Activated naive CD4-positive, alpha-beta T cell treated with anti-CD3 and anti-CD28 coated beads, Interleukin-2, amount 50 U/mL, for 24 hours (primary cell): ENCODE measurements at regions not wholly inside any gene's neighbourhood (a gene's known extent, or its start where the extent isn't known, plus 50 kb on each side); places are given as distances from the start of the nearest gene placed in this dataset.
A peak's percentile ranks its signal among the peaks of the same experiment; 100 is the strongest.
"Not testable (repeated sequence)": the region's sequence is repeated elsewhere in the genome, so short reads cannot be mapped to it uniquely, and the experiment has no call there.

Source experiments
- H3K27ac Mint-ChIP-seq: one replicate; pipeline ENCODE4 v1.8.0; 2021; ENCODE audit warnings: mild to moderate bottlenecking, mixed read lengths
- H3K27me3 Mint-ChIP-seq: one replicate; pipeline ENCODE4 v1.8.0; 2021; ENCODE audit warnings: mixed read lengths
- H3K36me3 Mint-ChIP-seq: one replicate; pipeline ENCODE4 v1.8.0; 2021; ENCODE audit warnings: mixed read lengths
- H3K4me1 Mint-ChIP-seq: one replicate; pipeline ENCODE4 v1.8.0; 2021; ENCODE audit warnings: mixed read lengths
- H3K4me3 Mint-ChIP-seq: one replicate; pipeline ENCODE4 v1.8.0; 2021; ENCODE audit warnings: mild to moderate bottlenecking, mixed read lengths
- H3K9me3 Mint-ChIP-seq: one replicate; pipeline ENCODE4 v1.8.0; 2021; ENCODE audit warnings: mixed read lengths

DNA sequence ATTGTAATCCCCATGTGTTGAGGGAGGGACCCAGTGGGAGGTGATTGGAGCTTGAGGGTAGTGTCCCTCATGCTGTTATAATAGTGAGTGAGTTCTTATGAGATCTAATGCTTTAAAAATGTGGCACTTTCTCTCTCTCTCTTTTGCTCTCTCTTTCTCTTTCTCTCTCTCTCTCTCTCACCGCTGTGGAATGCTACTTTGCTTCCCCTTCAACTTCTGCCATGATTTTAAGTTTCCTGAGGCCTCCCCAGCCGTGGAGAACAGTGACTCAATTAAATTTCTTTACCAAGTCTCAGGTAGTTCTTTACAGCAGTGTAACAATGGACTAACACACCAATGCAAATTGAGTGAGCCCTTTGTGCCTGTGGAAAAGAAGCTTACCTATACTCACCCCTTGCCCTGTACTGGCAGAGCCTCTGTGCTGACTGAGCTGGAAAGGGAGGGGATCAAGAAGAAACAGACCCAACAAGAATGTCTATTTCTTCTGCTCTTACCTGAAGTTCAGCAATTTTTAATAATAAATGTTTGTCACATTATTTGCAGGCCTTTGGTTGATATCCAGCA is 642.5 kb upstream of the KCND2 start:
- Mint-ChIP-seq H3K36me3 (no peaks in the 10 kb centered on the region), H3K9me3 (no peaks in the 10 kb centered on the region), H3K27me3 (no peaks in the 10 kb centered on the region), H3K4me1 (no peaks in the 10 kb centered on the region), H3K4me3 (no peak overlapping the region), H3K27ac (no peak overlapping the region)

GRCh38 chr7:119633812-119634211 is 639.2 kb upstream of the KCND2 start:
- H3K27ac Mint-ChIP-seq = not testable (repeated sequence)

GRCh38 chr7:119640326-119640725 is 632.6 kb upstream of the KCND2 start:
- peaks cover 11% of the 10 kb centered on the region for H3K9me3 Mint-ChIP-seq
- H3K4me1 Mint-ChIP-seq = no peaks in the 10 kb centered on the region
- H3K4me3 Mint-ChIP-seq = no peak overlapping the region
- H3K36me3 Mint-ChIP-seq = no peaks in the 10 kb centered on the region
- no peaks in the 10 kb centered on the region for H3K27me3 Mint-ChIP-seq
- H3K27ac Mint-ChIP-seq = no peak overlapping the region

More at GRCh38 chr7:119633812-119634211, 639.2 kb upstream of the KCND2 start:
- not testable (repeated sequence) for H3K4me3 Mint-ChIP-seq, H3K36me3 Mint-ChIP-seq, H3K4me1 Mint-ChIP-seq, H3K27me3 Mint-ChIP-seq
- peaks cover 11% of the 10 kb centered on the region for H3K9me3 Mint-ChIP-seq

GRCh38 chr7:119640861-119641260 is 632.1 kb upstream of the KCND2 start:
- Mint-ChIP-seq H3K4me3 (no peak overlapping the region), H3K27ac (no peak overlapping the region), H3K27me3 (no peaks in the 10 kb centered on the region), H3K4me1 (no peaks in the 10 kb centered on the region), H3K9me3 (peaks cover 11% of the 10 kb centered on the region), H3K36me3 (no peaks in the 10 kb centered on the region)

GRCh38 chr7:119643558-119643957 is 629.4 kb upstream of the KCND2 start:
- no peaks in the 10 kb centered on the region for H3K4me1 Mint-ChIP-seq

GRCh38 chr7:119647286-119647685 is 625.7 kb upstream of the KCND2 start:
- Mint-ChIP-seq H3K4me3 (no peak overlapping the region), H3K27ac (no peak overlapping the region), H3K36me3 (no peaks in the 10 kb centered on the region), H3K9me3 (peaks cover 6% of the 10 kb centered on the region), H3K27me3 (no peaks in the 10 kb centered on the region), H3K4me1 (no peaks in the 10 kb centered on the region)

More at GRCh38 chr7:119643558-119643957, 629.4 kb upstream of the KCND2 start:
- H3K36me3 Mint-ChIP-seq = no peaks in the 10 kb centered on the region
- H3K4me3 Mint-ChIP-seq = no peak overlapping the region
- no peaks in the 10 kb centered on the region for H3K27me3 Mint-ChIP-seq
- H3K27ac Mint-ChIP-seq = no peak overlapping the region
- peaks cover 4% of the 10 kb centered on the region for H3K9me3 Mint-ChIP-seq

DNA sequence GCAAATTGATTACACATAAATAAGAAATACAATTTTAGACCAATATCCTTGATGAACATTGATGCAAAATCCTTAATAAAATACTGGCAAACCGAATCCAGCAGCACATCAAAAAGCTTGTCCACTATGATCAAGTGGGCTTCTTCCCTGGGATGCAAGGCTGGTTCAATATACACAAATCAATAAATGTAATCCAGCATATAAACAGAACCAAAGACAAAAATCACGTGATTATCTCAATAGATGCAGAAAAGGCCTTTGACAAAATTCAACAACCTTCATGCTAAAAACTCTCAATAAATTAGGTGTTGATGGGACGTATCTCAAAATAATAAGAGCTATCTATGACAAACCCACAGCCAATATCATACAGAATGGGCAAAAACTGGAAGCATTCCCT is 624.2 kb upstream of the KCND2 start:
- not testable (repeated sequence) for H3K27me3 Mint-ChIP-seq, H3K36me3 Mint-ChIP-seq, H3K27ac Mint-ChIP-seq, H3K9me3 Mint-ChIP-seq, H3K4me1 Mint-ChIP-seq, H3K4me3 Mint-ChIP-seq

DNA sequence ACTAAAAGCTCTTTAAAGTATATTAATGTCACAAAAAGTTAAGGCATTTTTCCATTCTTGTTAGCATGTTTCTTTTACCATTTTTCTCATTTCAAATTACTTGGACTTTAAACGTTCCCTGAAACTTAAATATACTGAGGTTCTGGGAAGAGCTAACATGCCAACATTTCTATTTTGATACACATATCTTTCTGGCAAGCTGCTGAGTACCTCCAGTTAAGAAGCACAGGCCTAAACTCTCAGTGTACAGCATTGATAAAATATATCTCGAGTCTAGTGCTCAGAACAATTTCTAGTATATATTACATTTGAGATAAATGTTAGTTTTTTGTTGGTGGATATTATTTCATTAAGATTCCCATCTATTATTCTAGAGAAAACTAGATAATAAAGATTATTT is 612.9 kb upstream of the KCND2 start:
- H3K9me3 Mint-ChIP-seq = peaks cover 6% of the 10 kb centered on the region
- H3K27ac Mint-ChIP-seq = no peak overlapping the region
- H3K4me3 Mint-ChIP-seq = no peak overlapping the region
- no peaks in the 10 kb centered on the region for H3K36me3 Mint-ChIP-seq
- no peaks in the 10 kb centered on the region for H3K27me3 Mint-ChIP-seq
- H3K4me1 Mint-ChIP-seq = no peaks in the 10 kb centered on the region

DNA sequence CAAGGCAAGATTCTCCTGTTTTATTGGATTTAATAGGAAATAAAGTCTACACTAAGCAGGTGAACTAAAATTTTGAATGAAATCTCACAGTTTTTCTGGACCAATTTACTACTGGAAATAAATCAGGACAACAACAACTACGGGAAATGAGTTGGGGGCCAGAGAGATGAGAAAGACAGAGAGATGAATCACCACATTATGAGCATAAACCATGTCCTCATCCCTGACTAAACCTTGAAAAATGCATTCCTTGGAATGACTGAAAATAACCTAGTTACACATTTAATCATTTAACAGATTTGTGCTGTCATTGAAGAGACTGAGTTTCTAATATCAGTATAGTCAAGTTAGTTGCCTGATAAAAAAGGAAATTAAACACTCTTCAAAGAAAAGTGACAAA is 608.4 kb upstream of the KCND2 start:
- Mint-ChIP-seq H3K4me3 (no peak overlapping the region), H3K27me3 (no peaks in the 10 kb centered on the region), H3K36me3 (no peaks in the 10 kb centered on the region), H3K27ac (no peak overlapping the region), H3K9me3 (peaks cover 5% of the 10 kb centered on the region), H3K4me1 (no peaks in the 10 kb centered on the region)

GRCh38 chr7:119665796-119666195 is 607.2 kb upstream of the KCND2 start:
- H3K36me3 Mint-ChIP-seq = no peaks in the 10 kb centered on the region
- H3K4me1 Mint-ChIP-seq = no peaks in the 10 kb centered on the region
- H3K27ac Mint-ChIP-seq = no peak overlapping the region

GRCh38 chr7:119681336-119681735 is 591.6 kb upstream of the KCND2 start:
- H3K36me3 Mint-ChIP-seq = no peaks in the 10 kb centered on the region
- H3K27ac Mint-ChIP-seq = no peak overlapping the region
- no peaks in the 10 kb centered on the region for H3K27me3 Mint-ChIP-seq
- no peaks in the 10 kb centered on the region for H3K4me1 Mint-ChIP-seq
- H3K9me3 Mint-ChIP-seq = no peaks in the 10 kb centered on the region
- H3K4me3 Mint-ChIP-seq = no peak overlapping the region

More at GRCh38 chr7:119665796-119666195, 607.2 kb upstream of the KCND2 start:
- Mint-ChIP-seq H3K27me3 (no peaks in the 10 kb centered on the region), H3K9me3 (peaks cover 5% of the 10 kb centered on the region), H3K4me3 (no peak overlapping the region)

GRCh38 chr7:119684763-119685162 is 588.2 kb upstream of the KCND2 start:
- Mint-ChIP-seq H3K4me3 (no peak overlapping the region), H3K36me3 (no peaks in the 10 kb centered on the region), H3K27me3 (no peaks in the 10 kb centered on the region), H3K27ac (no peak overlapping the region), H3K4me1 (no peaks in the 10 kb centered on the region), H3K9me3 (no peaks in the 10 kb centered on the region)

DNA sequence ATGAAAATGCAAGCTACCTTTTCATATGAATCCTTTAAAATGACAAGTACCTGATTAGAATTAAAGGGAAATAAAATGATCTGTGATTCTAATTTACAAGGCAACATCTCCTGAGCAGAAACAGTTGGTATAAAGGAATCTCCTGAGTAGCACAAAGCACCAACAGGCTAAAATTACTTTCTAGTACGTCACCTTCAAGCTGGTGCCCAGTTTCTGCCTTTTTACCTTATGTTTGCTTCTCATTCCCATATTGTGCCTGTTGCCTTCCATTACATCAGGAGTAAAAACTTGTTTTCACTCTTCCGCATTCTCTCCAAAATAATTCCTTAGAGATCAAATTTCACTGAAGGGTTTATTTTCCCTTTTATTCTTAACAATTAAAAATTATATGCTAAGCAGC is 587.1 kb upstream of the KCND2 start:
- H3K9me3 Mint-ChIP-seq = no peaks in the 10 kb centered on the region
- H3K27me3 Mint-ChIP-seq = no peaks in the 10 kb centered on the region
- H3K4me1 Mint-ChIP-seq = no peaks in the 10 kb centered on the region
- no peak overlapping the region for H3K4me3 Mint-ChIP-seq
- no peaks in the 10 kb centered on the region for H3K36me3 Mint-ChIP-seq
- H3K27ac Mint-ChIP-seq = no peak overlapping the region

- H3K4me3 Mint-ChIP-seq = no peak overlapping the region
- H3K36me3 Mint-ChIP-seq = no peaks in the 10 kb centered on the region
- H3K27ac Mint-ChIP-seq = no peak overlapping the region
- no peaks in the 10 kb centered on the region for H3K9me3 Mint-ChIP-seq
- no peaks in the 10 kb centered on the region for H3K4me1 Mint-ChIP-seq
- no peaks in the 10 kb centered on the region for H3K27me3 Mint-ChIP-seq
These were observed 584.1 kb upstream of the KCND2 start for GRCh38 chr7:119688831-119689230.

DNA sequence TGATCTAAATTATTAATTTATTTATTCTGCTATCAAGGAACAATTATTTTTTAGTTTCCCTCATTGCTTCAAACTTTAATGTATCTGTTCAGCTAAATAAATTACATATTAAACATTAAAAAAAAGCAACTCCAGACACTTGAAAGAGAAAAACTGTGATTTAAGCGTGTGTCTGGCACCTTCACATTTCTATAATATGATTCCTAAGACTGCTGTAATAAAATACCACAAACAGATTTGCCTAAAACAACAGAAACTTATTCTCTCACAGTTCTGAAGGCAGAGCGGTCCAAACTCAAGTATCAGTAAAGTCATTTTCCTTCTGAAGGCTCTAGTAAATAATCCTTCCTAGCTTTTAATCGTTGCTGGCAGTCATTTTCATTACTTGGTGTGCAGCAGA is 580.4 kb upstream of the KCND2 start:
- Mint-ChIP-seq H3K27ac (no peak overlapping the region), H3K36me3 (no peaks in the 10 kb centered on the region), H3K4me3 (no peak overlapping the region), H3K9me3 (peaks cover under 1% of the 10 kb centered on the region), H3K4me1 (no peaks in the 10 kb centered on the region), H3K27me3 (no peaks in the 10 kb centered on the region)

GRCh38 chr7:119694506-119694905 is 578.5 kb upstream of the KCND2 start:
- H3K27ac Mint-ChIP-seq = no peak overlapping the region
- no peaks in the 10 kb centered on the region for H3K4me1 Mint-ChIP-seq
- H3K36me3 Mint-ChIP-seq = no peaks in the 10 kb centered on the region
- no peak overlapping the region for H3K4me3 Mint-ChIP-seq
- no peaks in the 10 kb centered on the region for H3K27me3 Mint-ChIP-seq
- H3K9me3 Mint-ChIP-seq = peaks cover 6% of the 10 kb centered on the region

GRCh38 chr7:119696336-119696735 is 576.6 kb upstream of the KCND2 start:
- no peaks in the 10 kb centered on the region for H3K27me3 Mint-ChIP-seq
- H3K9me3 Mint-ChIP-seq = peaks cover 6% of the 10 kb centered on the region
- no peaks in the 10 kb centered on the region for H3K36me3 Mint-ChIP-seq
- H3K4me3 Mint-ChIP-seq = no peak overlapping the region
- H3K4me1 Mint-ChIP-seq = no peaks in the 10 kb centered on the region
- peak overlapping the region; percentile 13 for H3K27ac Mint-ChIP-seq
